Breast epithelium (tissue), 3 donors: ENCODE measurements at regions not wholly inside any gene's neighbourhood (a gene's known extent, or its start where the extent isn't known, plus 50 kb on each side); places are given as distances from the start of the nearest gene placed in this dataset.

Experiments used
- CTCF ChIP-seq, 3 donors: fragments of 450-650 bp; IDR thresholded peaks; one replicate each; pipeline ENCODE4 v1.5.1; 2016 to 2017; ENCODE audit warnings: antibody characterized with exemption in 3 of 3, mild to moderate bottlenecking in 3 of 3, moderate library complexity in 3 of 3
- POLR2AphosphoS5 ChIP-seq, 3 donors: sonication (generic); formaldehyde crosslinking; IDR thresholded peaks; one replicate each; pipeline ENCODE4 v1.6.1; 2017; ENCODE audit warnings: antibody characterized with exemption in 3 of 3

GRCh38 chr4:15231265-15232091 lies 196.4 kb upstream of the C1QTNF7 start:
- TF ChIP-seq POLR2AphosphoS5 (IDR thresholded peaks at IDR 0.05): peak in 1 of 3 donors; percentile 33
- peak; percentile 51 to 68 (median 57) for TF ChIP-seq CTCF (IDR thresholded peaks at IDR 0.05)
